ENCODE measurements at regions not wholly inside any gene's neighbourhood (a gene's known extent, or its start where the extent isn't known, plus 50 kb on each side); places are given as distances from the start of the nearest gene placed in this dataset.

DNA sequence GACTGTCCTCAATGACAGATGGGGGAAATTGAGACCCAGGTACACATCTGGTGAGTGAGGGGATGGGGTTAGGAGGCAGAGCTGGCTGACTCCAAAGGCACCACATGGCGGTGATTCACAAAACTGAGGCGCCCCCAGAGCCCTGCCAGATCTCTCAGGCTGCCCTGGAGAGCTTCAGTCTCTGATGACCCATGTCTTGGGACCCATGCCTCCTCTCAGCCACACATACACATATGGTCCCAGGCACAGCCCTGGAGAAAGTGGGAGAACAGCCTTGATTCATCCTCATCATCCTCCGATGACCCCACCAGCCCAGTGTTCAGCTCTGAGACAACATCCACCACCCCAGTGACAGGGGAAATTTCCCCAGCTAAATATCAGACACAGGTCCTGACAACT lies 426.0 kb downstream of the RPS24 start:
- TF ChIP-seq POLR2AphosphoS5 (IDR thresholded peaks at IDR 0.05; ENCODE audit: low read depth, low read length): no peak
- TF ChIP-seq, protein P1, sequence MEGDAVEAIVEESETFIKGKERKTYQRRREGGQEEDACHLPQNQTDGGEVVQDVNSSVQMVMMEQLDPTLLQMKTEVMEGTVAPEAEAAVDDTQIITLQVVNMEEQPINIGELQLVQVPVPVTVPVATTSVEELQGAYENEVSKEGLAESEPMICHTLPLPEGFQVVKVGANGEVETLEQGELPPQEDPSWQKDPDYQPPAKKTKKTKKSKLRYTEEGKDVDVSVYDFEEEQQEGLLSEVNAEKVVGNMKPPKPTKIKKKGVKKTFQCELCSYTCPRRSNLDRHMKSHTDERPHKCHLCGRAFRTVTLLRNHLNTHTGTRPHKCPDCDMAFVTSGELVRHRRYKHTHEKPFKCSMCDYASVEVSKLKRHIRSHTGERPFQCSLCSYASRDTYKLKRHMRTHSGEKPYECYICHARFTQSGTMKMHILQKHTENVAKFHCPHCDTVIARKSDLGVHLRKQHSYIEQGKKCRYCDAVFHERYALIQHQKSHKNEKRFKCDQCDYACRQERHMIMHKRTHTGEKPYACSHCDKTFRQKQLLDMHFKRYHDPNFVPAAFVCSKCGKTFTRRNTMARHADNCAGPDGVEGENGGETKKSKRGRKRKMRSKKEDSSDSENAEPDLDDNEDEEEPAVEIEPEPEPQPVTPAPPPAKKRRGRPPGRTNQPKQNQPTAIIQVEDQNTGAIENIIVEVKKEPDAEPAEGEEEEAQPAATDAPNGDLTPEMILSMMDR (IDR thresholded peaks at IDR 0.05 in 2 of 3, conservative IDR thresholded peaks at IDR 0.05 in 1 of 3; ENCODE audit: borderline replicate concordance in 1 of 3, insufficient read depth in 1 of 3, low read depth in 2 of 3, low read length in 2 of 3): no peak

Measured in HCT116 (cell line).